ENCODE measurements at regions not wholly inside any gene's neighbourhood (a gene's known extent, or its start where the extent isn't known, plus 50 kb on each side); places are given as distances from the start of the nearest gene placed in this dataset.

DNA sequence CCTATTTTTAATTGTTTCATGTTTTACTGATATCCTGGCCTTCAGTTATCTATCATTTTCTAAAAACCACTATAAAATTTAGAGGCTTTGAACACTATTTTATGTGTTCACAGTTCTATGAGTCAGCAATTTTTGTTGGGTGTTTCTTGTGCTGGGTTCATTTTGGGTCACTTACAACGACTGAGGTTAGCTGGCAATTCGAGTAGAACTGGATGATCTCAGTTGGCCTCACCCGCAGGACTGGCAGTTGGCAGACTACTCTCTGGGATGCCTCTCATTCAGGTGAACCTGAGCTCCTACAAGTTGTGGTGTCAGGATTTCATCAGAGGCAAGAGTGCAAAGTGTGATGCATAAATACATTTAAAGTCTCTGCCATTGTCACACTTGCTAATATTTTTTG lies 151.0 kb upstream of the PAPPA start:
- Histone ChIP-seq H2AFZ (ENCODE audit: low read depth, low read length) (no peak overlapping the region), H3K4me2 (ENCODE audit: low read length) (no peak overlapping the region), H3K27me3 (ENCODE audit: low read depth, low read length) (no peaks in the 10 kb centered on the region), H3K4me1 (ENCODE audit: low read length) (no peaks in the 10 kb centered on the region), H3K36me3 (replicated peaks; ENCODE audit: low read depth, low read length) (no peaks in the 10 kb centered on the region), H3K9me3 (ENCODE audit: insufficient read depth, low read length) (no peaks in the 10 kb centered on the region), H3K27ac (ENCODE audit: low read length) (no peak overlapping the region), H3K79me2 (ENCODE audit: low read length) (no peaks in the 10 kb centered on the region), H4K20me1 (ENCODE audit: insufficient read depth, low read length) (no peaks in the 10 kb centered on the region), H3K9ac (ENCODE audit: low read length) (no peak overlapping the region), H3K4me3 (ENCODE audit: low read length) (no peak overlapping the region)
- TF ChIP-seq, protein P1, sequence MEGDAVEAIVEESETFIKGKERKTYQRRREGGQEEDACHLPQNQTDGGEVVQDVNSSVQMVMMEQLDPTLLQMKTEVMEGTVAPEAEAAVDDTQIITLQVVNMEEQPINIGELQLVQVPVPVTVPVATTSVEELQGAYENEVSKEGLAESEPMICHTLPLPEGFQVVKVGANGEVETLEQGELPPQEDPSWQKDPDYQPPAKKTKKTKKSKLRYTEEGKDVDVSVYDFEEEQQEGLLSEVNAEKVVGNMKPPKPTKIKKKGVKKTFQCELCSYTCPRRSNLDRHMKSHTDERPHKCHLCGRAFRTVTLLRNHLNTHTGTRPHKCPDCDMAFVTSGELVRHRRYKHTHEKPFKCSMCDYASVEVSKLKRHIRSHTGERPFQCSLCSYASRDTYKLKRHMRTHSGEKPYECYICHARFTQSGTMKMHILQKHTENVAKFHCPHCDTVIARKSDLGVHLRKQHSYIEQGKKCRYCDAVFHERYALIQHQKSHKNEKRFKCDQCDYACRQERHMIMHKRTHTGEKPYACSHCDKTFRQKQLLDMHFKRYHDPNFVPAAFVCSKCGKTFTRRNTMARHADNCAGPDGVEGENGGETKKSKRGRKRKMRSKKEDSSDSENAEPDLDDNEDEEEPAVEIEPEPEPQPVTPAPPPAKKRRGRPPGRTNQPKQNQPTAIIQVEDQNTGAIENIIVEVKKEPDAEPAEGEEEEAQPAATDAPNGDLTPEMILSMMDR (IDR thresholded peaks at IDR 0.05; ENCODE audit: low read depth, low read length), result no peak
- no peak for TF ChIP-seq EZH2phosphoT487 (IDR thresholded peaks at IDR 0.05; ENCODE audit: low read depth)

DNA sequence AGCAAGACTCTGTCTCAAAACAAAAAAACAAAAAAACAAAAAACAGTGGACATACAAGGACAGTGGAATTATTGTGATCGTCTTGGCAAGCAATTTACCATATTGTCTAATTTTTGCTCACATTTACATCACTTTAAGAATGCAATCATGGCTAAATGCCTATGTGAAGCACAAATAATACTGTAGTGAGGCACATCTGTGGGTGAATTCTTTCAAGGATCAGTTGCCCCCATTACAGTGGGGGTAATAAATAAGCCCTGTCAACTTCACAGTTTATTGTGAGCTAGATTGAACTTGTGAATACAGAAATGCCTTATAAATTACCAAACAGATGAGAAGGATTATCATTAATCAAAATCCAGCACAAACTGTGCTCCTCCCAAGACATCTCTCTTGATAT lies 150.2 kb upstream of the PAPPA start:
- H3K27ac ChIP-seq (ENCODE audit: low read length), result no peak overlapping the region
- H2AFZ ChIP-seq (ENCODE audit: low read depth, low read length), result no peak overlapping the region
- no peaks in the 10 kb centered on the region for H3K27me3 ChIP-seq (ENCODE audit: low read depth, low read length)
- no peaks in the 10 kb centered on the region for H3K36me3 ChIP-seq (replicated peaks; ENCODE audit: low read depth, low read length)
- no peaks in the 10 kb centered on the region for H3K4me1 ChIP-seq (ENCODE audit: low read length)
- H3K9me3 ChIP-seq (ENCODE audit: insufficient read depth, low read length), result no peaks in the 10 kb centered on the region
- no peak overlapping the region for H3K9ac ChIP-seq (ENCODE audit: low read length)
- H4K20me1 ChIP-seq (ENCODE audit: insufficient read depth, low read length), result no peaks in the 10 kb centered on the region
- no peaks in the 10 kb centered on the region for H3K79me2 ChIP-seq (ENCODE audit: low read length)
- H3K4me3 ChIP-seq (ENCODE audit: low read length), result no peak overlapping the region
- no peak for TF ChIP-seq EZH2phosphoT487 (IDR thresholded peaks at IDR 0.05; ENCODE audit: low read depth)
- TF ChIP-seq, protein P1 (IDR thresholded peaks at IDR 0.05; ENCODE audit: low read depth, low read length), result no peak
- no peak overlapping the region for H3K4me2 ChIP-seq (ENCODE audit: low read length)

DNA sequence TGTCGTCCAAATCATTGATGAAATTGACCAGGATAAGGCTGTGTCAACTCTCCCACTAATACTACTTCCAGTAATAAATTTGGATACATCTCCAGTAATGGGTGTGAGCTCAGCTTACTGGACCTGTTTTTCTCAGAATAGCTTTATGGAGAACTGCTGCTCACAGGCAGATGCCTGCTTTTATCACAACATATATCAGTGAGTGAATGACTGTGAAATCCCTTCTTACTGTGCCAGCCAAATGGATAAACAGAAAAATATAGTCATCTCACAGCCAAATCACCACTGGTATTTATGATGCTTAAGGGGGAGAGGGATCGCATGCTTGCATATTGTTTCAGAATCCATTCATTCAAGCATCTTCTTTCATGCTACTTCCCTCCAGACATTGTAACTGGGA lies 148.4 kb upstream of the PAPPA start:
- no peaks in the 10 kb centered on the region for H3K4me1 ChIP-seq (ENCODE audit: low read length)
- H2AFZ ChIP-seq (ENCODE audit: low read depth, low read length), result no peak overlapping the region
- no peaks in the 10 kb centered on the region for H4K20me1 ChIP-seq (ENCODE audit: insufficient read depth, low read length)
- no peak overlapping the region for H3K4me2 ChIP-seq (ENCODE audit: low read length)
- no peaks in the 10 kb centered on the region for H3K9me3 ChIP-seq (ENCODE audit: insufficient read depth, low read length)
- H3K27me3 ChIP-seq (ENCODE audit: low read depth, low read length), result no peaks in the 10 kb centered on the region
- H3K79me2 ChIP-seq (ENCODE audit: low read length), result no peaks in the 10 kb centered on the region
- H3K27ac ChIP-seq (ENCODE audit: low read length), result no peak overlapping the region
- H3K9ac ChIP-seq (ENCODE audit: low read length), result no peak overlapping the region
- H3K36me3 ChIP-seq (replicated peaks; ENCODE audit: low read depth, low read length), result no peaks in the 10 kb centered on the region
- TF ChIP-seq, protein P1 (IDR thresholded peaks at IDR 0.05; ENCODE audit: low read depth, low read length), result no peak
- TF ChIP-seq EZH2phosphoT487 (IDR thresholded peaks at IDR 0.05; ENCODE audit: low read depth), result no peak
- H3K4me3 ChIP-seq (ENCODE audit: low read length), result no peak overlapping the region

DNA sequence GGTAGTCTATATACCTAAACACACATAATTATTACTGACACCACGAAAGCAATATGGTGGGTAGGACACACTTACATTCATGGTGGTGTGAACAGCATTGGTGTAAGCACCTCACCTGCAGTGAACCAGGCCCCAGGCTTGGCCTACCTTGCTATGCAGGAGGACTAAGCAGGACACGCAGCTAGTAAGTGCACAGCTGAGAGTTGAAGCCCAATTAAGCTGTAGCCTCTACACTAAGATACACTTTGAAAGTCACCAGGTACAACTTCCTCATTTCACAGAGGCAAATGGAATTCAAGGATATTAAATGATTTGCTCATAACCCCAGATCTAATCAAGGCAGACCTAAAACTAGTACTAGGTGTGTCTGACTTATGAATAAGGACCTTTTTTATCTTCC lies 145.8 kb upstream of the PAPPA start:
- H4K20me1 ChIP-seq (ENCODE audit: insufficient read depth, low read length), result no peaks in the 10 kb centered on the region
- H2AFZ ChIP-seq (ENCODE audit: low read depth, low read length), result no peak overlapping the region
- H3K4me2 ChIP-seq (ENCODE audit: low read length), result no peak overlapping the region
- H3K27me3 ChIP-seq (ENCODE audit: low read depth, low read length), result no peaks in the 10 kb centered on the region
- no peaks in the 10 kb centered on the region for H3K4me1 ChIP-seq (ENCODE audit: low read length)
- no peaks in the 10 kb centered on the region for H3K36me3 ChIP-seq (replicated peaks; ENCODE audit: low read depth, low read length)
- H3K79me2 ChIP-seq (ENCODE audit: low read length), result no peaks in the 10 kb centered on the region
- H3K27ac ChIP-seq (ENCODE audit: low read length), result no peak overlapping the region
- H3K9ac ChIP-seq (ENCODE audit: low read length), result no peak overlapping the region
- no peak overlapping the region for H3K4me3 ChIP-seq (ENCODE audit: low read length)
- no peaks in the 10 kb centered on the region for H3K9me3 ChIP-seq (ENCODE audit: insufficient read depth, low read length)
- no peak for TF ChIP-seq EZH2phosphoT487 (IDR thresholded peaks at IDR 0.05; ENCODE audit: low read depth)
- TF ChIP-seq, protein P1 (IDR thresholded peaks at IDR 0.05; ENCODE audit: low read depth, low read length), result no peak

All from OCI-LY3 (cell line).